Adipocyte (in vitro differentiated cells): ENCODE measurements at regions not wholly inside any gene's neighbourhood (a gene's known extent, or its start where the extent isn't known, plus 50 kb on each side); places are given as distances from the start of the nearest gene placed in this dataset.

Experiments
- DNase-seq: peaks from one replicate; pipeline ENCODE4 v3.0.0-alpha.2; 2015; ENCODE audit warnings: low read depth
- H3K27me3 ChIP-seq: replicated peaks from 2 replicates; pipeline ENCODE4 v1.7.0; 2013; ENCODE audit warnings: mild to moderate bottlenecking, low read length, moderate library complexity; ENCODE audit not compliant: control insufficient read depth, insufficient read depth
- H3K36me3 ChIP-seq: 2 replicates; pipeline ENCODE4 v1.7.0; 2013; ENCODE audit warnings: low read length, mild to moderate bottlenecking, moderate library complexity; ENCODE audit not compliant: control insufficient read depth, insufficient read depth, severe bottlenecking
- H3K4me1 ChIP-seq: 2 replicates; pipeline ENCODE4 v1.7.0; 2013; ENCODE audit warnings: mild to moderate bottlenecking, low read length, moderate library complexity; ENCODE audit not compliant: control insufficient read depth, insufficient read depth
- H3K4me3 ChIP-seq: 2 replicates; pipeline ENCODE4 v1.7.0; 2013; ENCODE audit warnings: mild to moderate bottlenecking, low read length, moderate library complexity
- H3K9ac ChIP-seq: 2 replicates; pipeline ENCODE4 v1.7.0; 2013; ENCODE audit warnings: mild to moderate bottlenecking, low read length, moderate library complexity
- H3K9me3 ChIP-seq: 2 replicates; pipeline ENCODE4 v1.7.0; 2013; ENCODE audit warnings: mild to moderate bottlenecking, low read length, moderate library complexity; ENCODE audit not compliant: control insufficient read depth

DNA sequence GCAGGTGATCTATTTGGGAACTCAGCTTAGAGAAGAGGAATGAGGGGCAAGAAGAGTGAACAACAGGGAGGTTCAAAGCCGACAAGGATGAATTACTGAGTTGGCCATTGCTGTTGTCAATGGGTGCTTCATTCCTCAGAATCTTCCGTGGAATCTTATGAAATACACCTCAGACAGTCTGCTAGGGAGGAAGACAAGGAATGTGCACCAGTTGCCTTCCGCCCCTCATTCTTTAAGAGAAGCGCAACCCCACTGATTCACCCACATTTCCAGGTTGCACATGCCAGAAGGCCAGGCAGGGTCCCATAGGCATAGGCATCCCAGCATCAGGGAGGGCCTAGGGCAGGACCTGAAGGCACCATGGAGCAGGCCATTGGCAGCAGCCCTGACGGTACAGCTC, 127.5 kb upstream of the TNFAIP3 start:
- DNase-seq, result no peak
- Histone ChIP-seq H3K4me1 (peaks cover 40% of the 10 kb centered on the region), H3K4me3 (no peak overlapping the region), H3K36me3 (no peaks in the 10 kb centered on the region), H3K9ac (no peak overlapping the region), H3K9me3 (no peaks in the 10 kb centered on the region), H3K27me3 (no peaks in the 10 kb centered on the region)

DNA sequence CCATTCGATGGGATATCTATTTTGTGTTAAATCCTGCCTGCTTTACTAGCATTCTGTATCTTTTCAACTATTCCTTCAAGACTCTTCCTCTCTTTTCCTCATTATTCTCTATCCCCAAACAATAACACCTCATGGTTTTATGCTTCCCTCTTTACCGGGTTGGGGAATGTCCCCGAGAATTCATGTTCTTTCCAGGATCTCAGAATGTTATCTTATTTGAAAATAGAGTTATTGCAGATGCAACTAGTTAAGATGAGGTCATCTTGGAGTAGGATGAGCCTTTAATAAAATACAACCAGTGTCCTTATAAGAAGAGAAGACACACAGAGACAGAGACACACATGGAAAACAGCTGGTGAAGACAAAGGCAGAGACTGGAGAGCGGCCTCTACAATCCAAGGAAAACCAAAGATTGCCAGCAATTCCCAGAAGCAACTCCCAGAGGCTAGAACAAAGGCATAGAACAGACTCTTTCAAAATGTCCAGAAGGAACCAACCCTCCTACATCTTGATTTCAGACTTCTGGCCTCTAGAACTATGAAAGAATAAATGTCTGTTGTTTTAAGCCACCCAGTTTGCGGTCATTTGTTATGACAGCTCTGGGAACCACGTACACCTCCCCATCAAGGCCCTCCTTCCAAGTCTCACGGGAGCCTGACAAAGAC, 126.8 kb upstream of the TNFAIP3 start:
- H3K9me3 ChIP-seq, result no peaks in the 10 kb centered on the region
- no peaks in the 10 kb centered on the region for H3K27me3 ChIP-seq
- H3K4me3 ChIP-seq, result no peak overlapping the region
- DNase-seq, result no peak
- H3K9ac ChIP-seq, result no peak overlapping the region
- H3K4me1 ChIP-seq, result peaks cover 44% of the 10 kb centered on the region
- H3K36me3 ChIP-seq, result no peaks in the 10 kb centered on the region

DNA sequence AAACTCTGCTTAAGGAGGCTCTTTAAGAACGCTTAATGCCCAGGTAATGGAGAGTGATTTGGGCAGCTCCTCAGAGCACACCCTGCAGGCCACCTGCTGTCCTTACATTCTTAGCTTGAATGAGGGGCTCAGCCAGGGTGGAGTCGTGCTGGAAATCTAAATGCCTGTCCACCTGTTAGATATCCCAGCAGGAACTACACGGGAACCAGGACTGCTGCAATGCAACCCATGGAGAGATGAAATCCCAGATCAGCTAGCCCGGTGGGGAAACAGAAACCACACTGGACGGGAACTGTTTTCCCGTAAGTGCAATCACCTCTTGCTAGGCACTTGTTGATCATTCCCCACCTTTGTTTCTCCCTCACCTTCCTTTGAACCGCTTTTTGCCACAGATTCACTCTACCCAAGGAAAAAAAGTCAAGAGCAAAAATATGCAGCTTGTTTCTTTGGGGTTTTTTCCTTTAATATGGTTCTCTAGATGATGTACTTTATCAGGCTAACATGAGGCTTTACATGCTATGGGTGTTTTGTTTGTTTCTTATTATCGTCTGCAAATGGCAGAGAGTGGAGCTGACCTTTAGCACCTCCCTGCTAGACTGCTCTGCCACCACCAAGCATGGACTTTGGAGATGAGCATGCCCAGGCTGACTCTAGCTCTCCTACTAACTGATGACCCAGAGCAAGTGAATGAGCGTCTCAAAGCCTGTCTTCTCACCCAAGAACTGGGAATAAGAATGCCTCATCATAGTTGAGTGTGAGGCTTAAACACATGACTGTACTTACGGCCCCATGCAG, 125.9 kb upstream of the TNFAIP3 start:
- Histone ChIP-seq H3K36me3 (no peaks in the 10 kb centered on the region), H3K4me3 (no peak overlapping the region), H3K9ac (no peak overlapping the region), H3K27me3 (no peaks in the 10 kb centered on the region), H3K4me1 (peaks cover 47% of the 10 kb centered on the region), H3K9me3 (no peaks in the 10 kb centered on the region)
- no peak for DNase-seq

DNA sequence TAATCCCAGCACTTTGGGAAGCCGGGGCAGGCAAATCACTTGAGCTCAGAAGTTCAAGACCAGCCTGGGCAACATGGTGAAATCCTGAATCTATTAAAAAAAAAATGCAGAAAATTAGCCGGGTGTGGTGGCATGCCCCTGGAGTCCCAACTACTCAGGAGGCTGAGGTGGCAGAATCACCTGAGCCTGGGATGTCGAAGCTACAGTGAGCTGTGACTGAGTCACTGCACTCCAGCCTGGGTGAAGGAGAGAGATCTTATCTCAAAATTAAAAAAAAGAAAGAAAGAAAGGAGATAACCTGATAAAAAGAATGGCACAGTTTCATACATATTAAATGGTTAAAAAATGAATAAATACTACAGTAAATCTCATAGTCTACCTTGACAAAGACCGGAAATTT, 123.6 kb upstream of the TNFAIP3 start:
- H3K27me3 ChIP-seq, result no peaks in the 10 kb centered on the region
- no peaks in the 10 kb centered on the region for H3K9me3 ChIP-seq
- H3K9ac ChIP-seq, result no peak overlapping the region
- H3K36me3 ChIP-seq, result no peaks in the 10 kb centered on the region
- no peak overlapping the region for H3K4me3 ChIP-seq
- no peak for DNase-seq
- H3K4me1 ChIP-seq, result peaks cover 23% of the 10 kb centered on the region

DNA sequence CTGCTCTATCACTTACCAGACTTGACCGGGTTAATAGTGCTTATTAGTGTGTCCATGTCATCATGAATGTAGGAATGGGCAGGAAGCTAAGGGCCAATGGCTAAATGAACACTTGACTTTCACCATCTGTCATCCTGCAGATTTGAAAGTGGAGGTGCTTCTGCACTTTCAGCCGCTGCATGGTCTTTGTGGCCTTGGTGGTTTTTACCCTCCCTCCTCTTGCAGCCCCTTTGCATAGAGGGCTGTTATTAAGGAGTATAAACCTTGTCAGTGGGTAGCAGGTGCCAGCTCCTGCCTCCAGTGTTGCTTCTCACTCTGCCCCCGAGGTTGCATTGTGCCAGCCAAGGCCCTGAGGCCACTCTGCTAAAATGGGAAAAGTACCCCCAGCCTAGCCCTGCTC, 122.2 kb upstream of the TNFAIP3 start:
- H3K36me3 ChIP-seq, result no peaks in the 10 kb centered on the region
- H3K27me3 ChIP-seq, result no peaks in the 10 kb centered on the region
- no peak overlapping the region for H3K9ac ChIP-seq
- H3K4me1 ChIP-seq, result peaks cover 31% of the 10 kb centered on the region
- H3K9me3 ChIP-seq, result no peaks in the 10 kb centered on the region
- no peak overlapping the region for H3K4me3 ChIP-seq
- no peak for DNase-seq

DNA sequence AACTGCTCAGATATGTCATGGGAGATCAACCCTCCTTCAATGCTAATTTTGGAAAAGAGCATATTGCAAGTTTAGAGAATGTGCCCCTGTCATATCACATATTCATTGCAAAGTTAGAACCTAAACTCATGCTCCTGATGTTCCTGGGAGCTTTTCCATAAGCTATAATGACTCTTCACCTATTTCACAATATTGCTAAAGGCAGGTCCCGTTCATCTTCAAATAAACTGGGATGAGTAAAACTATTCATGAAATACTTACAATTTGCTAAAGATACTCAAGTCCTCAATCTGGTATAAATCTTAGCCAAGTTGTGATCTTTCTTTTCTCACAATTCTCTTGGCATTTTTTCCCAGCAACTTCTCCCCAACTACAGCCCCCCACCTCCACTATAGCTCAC, 121.7 kb upstream of the TNFAIP3 start:
- Histone ChIP-seq H3K4me1 (peaks cover 27% of the 10 kb centered on the region), H3K36me3 (no peaks in the 10 kb centered on the region), H3K4me3 (no peak overlapping the region), H3K9me3 (no peaks in the 10 kb centered on the region), H3K27me3 (no peaks in the 10 kb centered on the region), H3K9ac (no peak overlapping the region)
- no peak for DNase-seq

DNA sequence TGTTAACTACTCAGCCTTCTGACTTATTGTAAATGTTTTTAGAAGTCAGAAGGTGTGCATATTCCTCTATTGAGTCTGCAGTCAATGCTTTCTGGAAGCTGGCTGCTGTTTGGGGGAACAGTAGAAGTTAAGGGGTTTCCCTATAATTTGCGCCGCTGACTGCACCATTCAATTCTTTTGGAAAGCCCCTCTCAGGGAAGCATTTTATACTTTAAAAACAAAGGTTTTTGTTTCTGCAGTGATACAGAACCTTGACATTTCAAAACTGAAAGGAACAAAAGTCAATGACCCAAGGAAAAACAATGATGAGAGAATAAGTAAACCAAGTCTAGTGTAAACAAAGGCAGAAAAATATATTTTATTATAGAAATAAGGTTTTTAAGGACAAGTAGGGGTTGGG, 120.8 kb upstream of the TNFAIP3 start:
- no peak overlapping the region for H3K9ac ChIP-seq
- peaks cover 21% of the 10 kb centered on the region for H3K4me1 ChIP-seq
- H3K4me3 ChIP-seq, result no peak overlapping the region
- H3K36me3 ChIP-seq, result no peaks in the 10 kb centered on the region
- no peaks in the 10 kb centered on the region for H3K27me3 ChIP-seq
- H3K9me3 ChIP-seq, result no peaks in the 10 kb centered on the region
- DNase-seq, result no peak

DNA sequence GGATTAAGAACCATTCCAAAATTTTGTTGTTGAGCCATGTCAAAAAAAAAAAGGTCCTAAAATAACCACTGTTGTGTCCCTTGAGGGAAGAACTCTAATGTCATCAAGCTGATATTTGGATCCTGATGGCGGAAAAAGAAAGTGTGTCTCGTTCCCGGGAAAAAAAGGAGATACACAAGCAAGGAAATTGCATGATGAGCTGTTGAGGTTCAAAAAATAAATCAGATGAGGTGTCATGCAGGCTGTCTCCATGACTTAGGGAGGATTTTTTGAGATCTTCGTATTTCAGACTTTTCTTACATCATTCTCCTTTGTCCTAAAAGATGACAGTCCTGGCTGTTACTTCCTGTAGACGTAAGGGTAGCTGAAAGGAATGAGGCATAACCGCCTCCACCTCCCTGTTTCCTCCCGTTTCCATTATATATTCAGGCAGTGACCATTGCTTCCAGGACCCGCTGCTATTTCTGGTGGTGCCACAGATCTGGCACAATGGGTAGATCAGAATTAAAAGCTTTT, 117.3 kb upstream of the TNFAIP3 start:
- Histone ChIP-seq H3K9ac (no peak overlapping the region), H3K4me1 (peaks cover 19% of the 10 kb centered on the region), H3K27me3 (no peaks in the 10 kb centered on the region), H3K9me3 (no peaks in the 10 kb centered on the region), H3K4me3 (peak overlapping the region; percentile 27), H3K36me3 (no peaks in the 10 kb centered on the region)
- DNase-seq, result no peak

DNA sequence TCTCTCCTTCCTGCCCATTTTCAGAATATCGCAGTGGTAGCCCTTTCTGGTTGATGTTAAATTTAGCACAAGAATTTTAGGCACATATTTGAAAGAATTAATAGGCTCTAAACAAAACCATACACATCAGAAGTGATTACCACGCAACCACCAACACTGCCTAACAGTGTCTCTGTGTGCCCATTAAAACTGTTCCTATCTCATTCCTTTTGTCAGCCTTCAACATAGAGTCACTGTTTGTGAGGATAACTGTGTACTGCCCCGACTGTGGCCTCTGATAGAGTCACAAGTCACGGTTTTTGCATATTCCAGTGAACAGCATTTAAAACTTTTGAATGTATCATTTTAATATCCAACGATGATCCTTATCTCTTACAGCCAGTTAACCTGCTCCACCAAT, 116.8 kb upstream of the TNFAIP3 start:
- no peak overlapping the region for H3K4me3 ChIP-seq
- no peak for DNase-seq
- no peaks in the 10 kb centered on the region for H3K36me3 ChIP-seq
- H3K4me1 ChIP-seq, result peaks cover 14% of the 10 kb centered on the region
- H3K27me3 ChIP-seq, result no peaks in the 10 kb centered on the region
- H3K9ac ChIP-seq, result no peak overlapping the region
- H3K9me3 ChIP-seq, result no peaks in the 10 kb centered on the region

DNA sequence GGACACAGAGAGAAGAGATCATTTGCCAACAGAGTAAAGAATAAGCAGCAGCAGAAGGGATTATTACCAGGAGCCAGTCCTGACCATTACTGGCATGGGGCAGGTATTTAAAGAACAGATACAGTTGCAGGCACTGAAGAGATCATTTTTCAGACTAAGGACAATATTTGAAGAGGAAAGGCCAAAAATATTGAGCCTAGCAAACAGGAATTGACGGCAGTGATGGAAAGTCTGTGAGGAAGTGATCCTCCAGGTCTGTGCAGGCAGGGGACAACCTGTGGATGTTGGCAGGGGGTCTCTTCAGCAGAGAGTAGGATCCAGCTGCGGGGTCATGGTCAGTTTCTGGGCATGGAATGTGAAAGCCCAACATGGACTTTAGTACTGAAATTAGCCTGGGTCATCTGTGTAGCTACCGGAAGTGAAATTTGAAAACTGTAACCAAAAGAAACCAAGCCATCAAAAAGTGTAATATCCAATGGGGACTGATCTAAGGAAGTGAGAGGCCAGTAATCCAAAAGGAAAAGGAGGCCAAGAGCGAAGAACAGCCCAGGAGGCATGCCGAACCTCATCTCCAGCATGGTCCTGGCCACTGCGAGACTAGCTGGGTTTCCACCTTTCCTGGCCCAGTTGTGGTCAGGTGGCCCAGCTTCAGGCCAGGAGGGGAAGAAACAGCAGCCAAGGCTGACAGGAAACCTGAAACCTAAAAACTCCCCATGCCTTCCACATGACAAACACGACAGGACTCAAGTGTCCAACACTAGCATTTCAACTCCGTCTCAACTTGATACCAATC, 115.1 kb upstream of the TNFAIP3 start:
- H3K36me3 ChIP-seq, result no peaks in the 10 kb centered on the region
- H3K27me3 ChIP-seq, result no peaks in the 10 kb centered on the region
- no peak for DNase-seq
- H3K4me1 ChIP-seq, result peaks cover 10% of the 10 kb centered on the region
- no peak overlapping the region for H3K9ac ChIP-seq
- no peak overlapping the region for H3K4me3 ChIP-seq
- H3K9me3 ChIP-seq, result no peaks in the 10 kb centered on the region

DNA sequence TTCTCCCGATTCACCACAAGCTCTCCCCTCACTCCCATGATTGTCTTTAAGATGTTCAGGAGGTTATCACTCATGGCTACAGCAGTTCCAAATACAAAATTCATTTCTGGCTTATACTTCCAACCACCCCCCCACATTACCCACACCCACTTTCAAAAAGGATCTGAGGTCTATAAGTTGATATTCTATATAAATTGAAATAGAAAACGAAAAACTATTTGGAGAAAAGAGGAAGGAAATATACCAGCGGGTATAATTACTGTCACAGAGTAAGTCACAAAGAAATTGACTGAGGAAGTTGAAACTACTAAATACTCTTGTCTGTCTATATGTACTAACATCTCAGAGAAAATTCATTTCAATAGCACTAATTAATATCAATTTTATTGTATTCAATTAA, 112.7 kb upstream of the TNFAIP3 start:
- no peaks in the 10 kb centered on the region for H3K36me3 ChIP-seq
- DNase-seq, result no peak
- no peak overlapping the region for H3K4me3 ChIP-seq
- H3K9ac ChIP-seq, result no peak overlapping the region
- no peaks in the 10 kb centered on the region for H3K9me3 ChIP-seq
- H3K27me3 ChIP-seq, result no peaks in the 10 kb centered on the region
- H3K4me1 ChIP-seq, result peaks cover 4% of the 10 kb centered on the region
